ENCODE measurements at regions not wholly inside any gene's neighbourhood (a gene's known extent, or its start where the extent isn't known, plus 50 kb on each side); places are given as distances from the start of the nearest gene placed in this dataset.

GRCh38 chr12:19940267-19940666, 428.1 kb upstream of the PDE3A start:
- peaks cover 19% of the 10 kb centered on the region for H3K9me3 Mint-ChIP-seq
- H3K4me1 Mint-ChIP-seq (ENCODE audit: low read depth): no peaks in the 10 kb centered on the region
- no peaks in the 10 kb centered on the region for H3K36me3 Mint-ChIP-seq (ENCODE audit: low read depth)
- no peak overlapping the region for H3K4me3 Mint-ChIP-seq
- H3K27me3 Mint-ChIP-seq (ENCODE audit: insufficient read depth): peaks cover 3% of the 10 kb centered on the region
- DNase-seq: no peak
- H3K27ac Mint-ChIP-seq: no peak overlapping the region
- TF ChIP-seq CTCF (IDR thresholded peaks at IDR 0.05): no peak

- peaks cover 3% of the 10 kb centered on the region for H3K27me3 Mint-ChIP-seq (ENCODE audit: insufficient read depth)
Observed at GRCh38 chr12:19941096-19941495, 427.2 kb upstream of the PDE3A start.

GRCh38 chr12:19945559-19946435, 422.5 kb upstream of the PDE3A start:
- Mint-ChIP-seq H3K4me3 (no peak overlapping the region), H3K9me3 (peaks cover 17% of the 10 kb centered on the region; the same call in 1 of the 2 replicates), H3K4me1 (ENCODE audit: low read depth) (peaks cover 9% of the 10 kb centered on the region; the same call in 1 of the 2 replicates), H3K36me3 (ENCODE audit: low read depth) (no peaks in the 10 kb centered on the region), H3K27ac (no peak overlapping the region), H3K27me3 (ENCODE audit: insufficient read depth) (no peaks in the 10 kb centered on the region; the same call in 1 of the 2 replicates)
- DNase-seq: no peak
- TF ChIP-seq CTCF (IDR thresholded peaks at IDR 0.05): no peak

More at GRCh38 chr12:19941096-19941495, 427.2 kb upstream of the PDE3A start:
- no peak overlapping the region for H3K27ac Mint-ChIP-seq
- no peak overlapping the region for H3K4me3 Mint-ChIP-seq
- no peaks in the 10 kb centered on the region for H3K36me3 Mint-ChIP-seq (ENCODE audit: low read depth)
- TF ChIP-seq CTCF (IDR thresholded peaks at IDR 0.05): no peak
- DNase-seq: no peak
- peaks cover 5% of the 10 kb centered on the region; the same call in 1 of the 2 replicates for H3K4me1 Mint-ChIP-seq (ENCODE audit: low read depth)
- peaks cover 17% of the 10 kb centered on the region; the same call in 1 of the 2 replicates for H3K9me3 Mint-ChIP-seq

- no peaks in the 10 kb centered on the region for H3K36me3 Mint-ChIP-seq (ENCODE audit: low read depth)
- H3K27ac Mint-ChIP-seq: no peak overlapping the region
- H3K9me3 Mint-ChIP-seq: peaks cover 17% of the 10 kb centered on the region; the same call in 1 of the 2 replicates
- no peak for TF ChIP-seq CTCF (IDR thresholded peaks at IDR 0.05)
- H3K27me3 Mint-ChIP-seq (ENCODE audit: insufficient read depth): no peaks in the 10 kb centered on the region; the same call in 1 of the 2 replicates
- peaks cover 9% of the 10 kb centered on the region; the same call in 1 of the 2 replicates for H3K4me1 Mint-ChIP-seq (ENCODE audit: low read depth)
- DNase-seq: peak; percentile 41
- H3K4me3 Mint-ChIP-seq: no peak overlapping the region; the same call in 1 of the 2 replicates
Observed at GRCh38 chr12:19946550-19946949, 421.8 kb upstream of the PDE3A start.

- Mint-ChIP-seq H3K36me3 (ENCODE audit: low read depth) (no peaks in the 10 kb centered on the region), H3K4me1 (ENCODE audit: low read depth) (peaks cover 9% of the 10 kb centered on the region; the same call in 1 of the 2 replicates), H3K27ac (no peak overlapping the region), H3K9me3 (peaks cover 21% of the 10 kb centered on the region; the same call in 1 of the 2 replicates), H3K4me3 (no peak overlapping the region; the same call in 1 of the 2 replicates), H3K27me3 (ENCODE audit: insufficient read depth) (no peaks in the 10 kb centered on the region; the same call in 1 of the 2 replicates)
- TF ChIP-seq CTCF (IDR thresholded peaks at IDR 0.05): no peak
- no peak for DNase-seq
Observed at GRCh38 chr12:19947344-19947743, 421.0 kb upstream of the PDE3A start.
